ENCODE measurements at regions not wholly inside any gene's neighbourhood (a gene's known extent, or its start where the extent isn't known, plus 50 kb on each side); places are given as distances from the start of the nearest gene placed in this dataset.
A peak's percentile ranks its signal among the peaks of the same experiment; 100 is the strongest.

DNA sequence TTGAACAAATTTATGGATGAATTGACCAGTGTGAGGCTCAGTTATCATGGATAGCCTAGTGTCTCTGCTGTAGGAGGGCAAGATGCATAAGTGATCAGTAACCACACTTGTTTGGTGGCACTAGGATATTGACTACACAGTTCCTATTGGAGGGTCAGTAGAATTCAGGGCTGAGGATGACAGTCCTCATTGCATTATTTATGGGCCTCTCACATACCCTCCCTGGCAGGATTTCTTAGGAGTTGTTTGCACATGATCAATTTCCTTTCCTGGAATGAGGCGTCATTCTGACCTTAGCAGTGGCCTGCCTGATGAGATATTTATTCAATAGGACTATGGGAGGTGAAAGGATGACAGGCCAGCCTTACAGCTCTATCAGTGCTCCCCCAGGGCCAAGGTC, 125.1 kb upstream of the AGBL1 start:
- H3K27me3 ChIP-seq (ENCODE audit: insufficient read depth) = no peaks in the 10 kb centered on the region
- WGBS (ENCODE audit: low lambda C conversion rate) = 9% methylated on average over 1 of the region's 1 CpG
- H3K36me3 ChIP-seq (replicated peaks in 1 of 2; ENCODE audit: control insufficient read depth in 1 of 2, insufficient read depth in 2 of 2, low read length in 1 of 2) = no peaks in the 10 kb centered on the region
- H3K9me3 ChIP-seq = no peaks in the 10 kb centered on the region
- CTCF ChIA-PET = no interaction called here
- no peaks in the 10 kb centered on the region for H4K20me1 ChIP-seq (ENCODE audit: insufficient read depth)
- no peaks in the 10 kb centered on the region for H3F3A ChIP-seq (replicated peaks; ENCODE audit: insufficient read depth)
- H3K4me2 ChIP-seq = no peak overlapping the region
- H3K79me2 ChIP-seq (ENCODE audit: insufficient read depth) = no peaks in the 10 kb centered on the region
- no peak overlapping the region for H2AFZ ChIP-seq (ENCODE audit: low read depth)
- H3K27ac ChIP-seq (ENCODE audit: low read depth in 2 of 2, low read length in 1 of 2) = no peak overlapping the region
- H3K4me1 ChIP-seq (ENCODE audit: control insufficient read depth in 1 of 2, insufficient read depth in 2 of 2, low read depth in 1 of 2, low read length in 1 of 2) = no peaks in the 10 kb centered on the region
- no peak for DNase-seq
- no peaks in the 10 kb centered on the region for H3K9me2 ChIP-seq
- TF ChIP-seq, protein P1, sequence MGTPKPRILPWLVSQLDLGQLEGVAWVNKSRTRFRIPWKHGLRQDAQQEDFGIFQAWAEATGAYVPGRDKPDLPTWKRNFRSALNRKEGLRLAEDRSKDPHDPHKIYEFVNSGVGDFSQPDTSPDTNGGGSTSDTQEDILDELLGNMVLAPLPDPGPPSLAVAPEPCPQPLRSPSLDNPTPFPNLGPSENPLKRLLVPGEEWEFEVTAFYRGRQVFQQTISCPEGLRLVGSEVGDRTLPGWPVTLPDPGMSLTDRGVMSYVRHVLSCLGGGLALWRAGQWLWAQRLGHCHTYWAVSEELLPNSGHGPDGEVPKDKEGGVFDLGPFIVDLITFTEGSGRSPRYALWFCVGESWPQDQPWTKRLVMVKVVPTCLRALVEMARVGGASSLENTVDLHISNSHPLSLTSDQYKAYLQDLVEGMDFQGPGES (IDR thresholded peaks at IDR 0.05; ENCODE audit: low read depth, low read length) = no peak
- no peak for TF ChIP-seq MXI1 (IDR thresholded peaks at IDR 0.05; ENCODE audit: low read depth, low read length)
- H3K9ac ChIP-seq = no peak overlapping the region
- H3K4me3 ChIP-seq (ENCODE audit: low read depth in 2 of 2, low read length in 1 of 2) = no peak overlapping the region
- POLR2A ChIA-PET = no interaction called here

DNA sequence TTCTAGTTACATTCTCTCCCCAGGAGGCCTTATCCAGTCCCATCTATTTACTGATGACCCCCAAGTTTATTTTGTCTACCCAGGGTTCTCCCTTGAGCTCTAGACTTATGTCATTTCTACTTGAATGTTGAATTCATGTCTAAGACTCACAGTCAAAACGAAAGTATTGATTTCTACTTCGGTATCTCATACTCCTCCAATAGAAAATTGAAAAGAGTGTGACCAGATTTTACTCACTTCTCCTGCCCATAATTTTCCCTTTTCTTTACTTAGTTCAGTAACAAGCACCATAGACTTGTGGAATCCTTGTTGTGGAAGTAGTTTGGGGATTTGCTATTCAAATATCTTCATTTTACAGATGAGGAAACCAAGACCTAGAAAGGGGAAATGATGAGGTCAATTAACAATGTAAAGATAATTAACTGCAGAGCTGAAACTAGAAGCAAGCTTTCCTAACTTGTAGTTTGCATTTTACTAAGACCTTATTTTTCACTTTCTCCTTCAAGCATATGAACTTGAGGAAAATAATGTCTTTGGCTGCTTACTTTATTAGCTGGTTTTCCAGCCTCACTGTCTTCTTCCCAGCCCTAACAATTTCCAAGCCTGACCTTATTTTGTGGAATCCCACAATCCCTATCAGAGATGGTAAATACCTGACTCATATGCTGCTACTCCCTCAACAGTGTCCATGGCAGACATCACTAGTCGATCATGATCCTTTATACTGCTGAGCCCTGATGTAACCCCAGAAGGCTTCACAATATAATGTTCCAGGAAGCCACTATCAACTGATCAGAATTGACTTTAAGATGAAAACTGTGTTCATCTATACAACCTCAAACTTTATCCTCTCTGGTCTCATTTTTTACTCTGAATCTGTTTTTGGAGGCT, 123.9 kb upstream of the AGBL1 start:
- H3K9me3 ChIP-seq = no peaks in the 10 kb centered on the region
- WGBS (ENCODE audit: low lambda C conversion rate) = 40% methylated on average over 3 of the region's 3 CpGs
- H3K27ac ChIP-seq (ENCODE audit: low read depth in 2 of 2, low read length in 1 of 2) = peak overlapping the region in 1 of 2 experiments; percentile 37; a peak in 1 of 4 replicates
- H3K9me2 ChIP-seq = no peaks in the 10 kb centered on the region
- no peaks in the 10 kb centered on the region for H3K36me3 ChIP-seq (replicated peaks in 1 of 2; ENCODE audit: control insufficient read depth in 1 of 2, insufficient read depth in 2 of 2, low read length in 1 of 2)
- no peak overlapping the region for H3K9ac ChIP-seq
- no peaks in the 10 kb centered on the region for H3F3A ChIP-seq (replicated peaks; ENCODE audit: insufficient read depth)
- ChIA-PET CTCF (interaction anchor here (0.6 kb wide), 1 partner anchor 1301 kb away, joined by 3 read pairs; no protein-coding TSS in a partner anchor), POLR2A (no interaction called here)
- no peak overlapping the region for H3K4me3 ChIP-seq (ENCODE audit: low read depth in 2 of 2, low read length in 1 of 2)
- no peaks in the 10 kb centered on the region for H4K20me1 ChIP-seq (ENCODE audit: insufficient read depth)
- no peak overlapping the region for H2AFZ ChIP-seq (ENCODE audit: low read depth)
- no peak for DNase-seq
- H3K27me3 ChIP-seq (ENCODE audit: insufficient read depth) = no peaks in the 10 kb centered on the region
- no peaks in the 10 kb centered on the region for H3K4me1 ChIP-seq (ENCODE audit: control insufficient read depth in 1 of 2, insufficient read depth in 2 of 2, low read depth in 1 of 2, low read length in 1 of 2)
- no peak overlapping the region for H3K4me2 ChIP-seq
- no peaks in the 10 kb centered on the region for H3K79me2 ChIP-seq (ENCODE audit: insufficient read depth)
- no peak for TF ChIP-seq REST (IDR thresholded peaks at IDR 0.05; ENCODE audit: low read depth, low read length)
- no peak for TF ChIP-seq SMC3 (IDR thresholded peaks at IDR 0.05; ENCODE audit: low read depth, low read length)
- no peak for TF ChIP-seq ELF1 (IDR thresholded peaks at IDR 0.05)
- no peak for TF ChIP-seq SIN3A (IDR thresholded peaks at IDR 0.05; ENCODE audit: borderline replicate concordance, low read depth, low read length)
- TF ChIP-seq, protein P2, sequence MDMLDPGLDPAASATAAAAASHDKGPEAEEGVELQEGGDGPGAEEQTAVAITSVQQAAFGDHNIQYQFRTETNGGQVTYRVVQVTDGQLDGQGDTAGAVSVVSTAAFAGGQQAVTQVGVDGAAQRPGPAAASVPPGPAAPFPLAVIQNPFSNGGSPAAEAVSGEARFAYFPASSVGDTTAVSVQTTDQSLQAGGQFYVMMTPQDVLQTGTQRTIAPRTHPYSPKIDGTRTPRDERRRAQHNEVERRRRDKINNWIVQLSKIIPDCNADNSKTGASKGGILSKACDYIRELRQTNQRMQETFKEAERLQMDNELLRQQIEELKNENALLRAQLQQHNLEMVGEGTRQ (IDR thresholded peaks at IDR 0.05; ENCODE audit: borderline replicate concordance, low read depth, low read length) = no peak
- no peak for TF ChIP-seq PBX3 (IDR thresholded peaks at IDR 0.05)
- no peak for TF ChIP-seq POLR2AphosphoS5 (IDR thresholded peaks at IDR 0.05; ENCODE audit: low read depth, low read length)
- no peak for TF ChIP-seq EP300 (IDR thresholded peaks at IDR 0.05; ENCODE audit: borderline replicate concordance in 1 of 2, low read depth in 1 of 2, low read length in 1 of 2)
- TF ChIP-seq MXI1 (IDR thresholded peaks at IDR 0.05; ENCODE audit: low read depth, low read length) = no peak
- TF ChIP-seq RAD21 (IDR thresholded peaks at IDR 0.05; ENCODE audit: low read length) = no peak
- no peak for TF ChIP-seq JUND (IDR thresholded peaks at IDR 0.05)
- no peak for TF ChIP-seq ZBTB33 (IDR thresholded peaks at IDR 0.05; ENCODE audit: borderline replicate concordance, low read depth)
- no peak for TF ChIP-seq TAF1 (IDR thresholded peaks at IDR 0.05; ENCODE audit: borderline replicate concordance, low read depth, low read length)
- no peak for TF ChIP-seq FOSL2 (IDR thresholded peaks at IDR 0.05; ENCODE audit: borderline replicate concordance, low read depth)
- TF ChIP-seq FOXJ3 (CRISPR knock-in tag; IDR thresholded peaks at IDR 0.05) = no peak

Data from SK-N-SH (cell line).